Transverse colon (tissue), 4 donors: ENCODE measurements at regions not wholly inside any gene's neighbourhood (a gene's known extent, or its start where the extent isn't known, plus 50 kb on each side); places are given as distances from the start of the nearest gene placed in this dataset.

Experiments used
- DNase-seq: peaks from one replicate; pipeline ENCODE4 v3.0.0-alpha.2; 2019
- H3K27ac ChIP-seq, 4 donors: fragments of 200-600 bp; sonication (generic); 2 replicates each; pipeline ENCODE4 v1.5.1; 2016 to 2018; ENCODE audit warnings: inconsistent platforms in 4 of 4
- H3K27me3 ChIP-seq: fragments of 200-600 bp; sonication (generic); 2 replicates; pipeline ENCODE4 v1.5.1; 2017; ENCODE audit warnings: inconsistent platforms
- H3K36me3 ChIP-seq, 4 donors: fragments of 200-600 bp; sonication (generic); 2 replicates each; pipeline ENCODE4 v1.5.1; 2017 to 2019; ENCODE audit warnings: inconsistent platforms in 4 of 4
- H3K4me1 ChIP-seq, 4 donors: fragments of 200-600 bp; sonication (generic); 2 replicates each; pipeline ENCODE4 v1.5.1; 2017 to 2020; ENCODE audit warnings: inconsistent platforms in 4 of 4
- H3K4me3 ChIP-seq, 4 donors: fragments of 200-600 bp; sonication (generic); 1 replicate in 1 of 4; 2 replicates in 3 of 4; pipeline versions ENCODE4 v1.5.1 to v1.6.1; 2017 to 2019; ENCODE audit warnings: inconsistent platforms in 4 of 4
- H3K9me3 ChIP-seq, 2 donors: fragments of 200-600 bp; sonication (generic); 2 replicates each; pipeline ENCODE4 v1.5.1; 2017 to 2019; ENCODE audit warnings: inconsistent platforms in 2 of 2
- CTCF ChIP-seq, 5 experiments: fragments of 200-600 bp in 3 of 5; fragments of 450-650 bp in 2 of 5; sonication (generic) in 3 of 5; IDR thresholded peaks; 1 replicate in 2 of 5; 2 replicates in 3 of 5; pipeline ENCODE4 v1.5.1; 2016 to 2017; ENCODE audit warnings: antibody characterized with exemption in 5 of 5, inconsistent platforms in 3 of 5, mild to moderate bottlenecking in 2 of 5, moderate library complexity in 1 of 5
- EP300 ChIP-seq: sonication (generic); formaldehyde crosslinking; IDR thresholded peaks from one replicate; pipeline ENCODE4 v1.6.1; 2017; ENCODE audit warnings: antibody characterized with exemption, low read depth
- POLR2A ChIP-seq: fragments of 450-650 bp; IDR thresholded peaks from one replicate; pipeline ENCODE4 v1.6.1; 2016; ENCODE audit warnings: antibody characterized with exemption, mild to moderate bottlenecking, moderate library complexity
- POLR2AphosphoS5 ChIP-seq, 3 donors: sonication (generic); formaldehyde crosslinking; IDR thresholded peaks; one replicate each; pipeline ENCODE4 v1.6.1; 2016; ENCODE audit warnings: antibody characterized with exemption in 3 of 3
- WGBS, 2 donors: methylation state at CpG; one replicate each; pipeline ENCODE4 v1.1.5; 2018; ENCODE audit warnings: low coverage in 1 of 2; 5-methylcytosine and 5-hydroxymethylcytosine counted together
- in situ Hi-C, 4 donors: fragments of 200-750 bp; cut with MboI; loops; one replicate each; pipeline versions ENCODE4 v1.15.0 to v1.15.1; 2017; ENCODE audit warnings: low sequenced_read_pairs in 3 of 4, low pct_ligation_motif_present in 1 of 4, low pct_unique_long_range_greater_than_20kb in 1 of 4
- intact Hi-C: fragments of 100-400 bp; cut with DNase I; formaldehyde crosslinking; loops from one replicate; pipeline ENCODE4 v1.15.1; 2023; ENCODE audit warnings: low total_unique reads

GRCh38 chr7:114787556-114787955 lies 134.3 kb upstream of the MDFIC start:
- in situ Hi-C loops (no loop called here), intact Hi-C loops (no loop called here)
- H3K27ac ChIP-seq: no peak overlapping the region
- WGBS, 2 donors: 100% methylated on average over 1 of the region's 1 CpG; no CpG with 5 or more reads in 1 of the 2 donors
- no peak for DNase-seq
- no peaks in the 10 kb centered on the region for H3K9me3 ChIP-seq
- no peak for TF ChIP-seq POLR2A
- no peak for TF ChIP-seq CTCF (IDR thresholded peaks at IDR 0.05)
- TF ChIP-seq EP300: no peak
- no peak for TF ChIP-seq POLR2AphosphoS5 (IDR thresholded peaks at IDR 0.05)
- H3K4me1 ChIP-seq: no peaks in the 10 kb centered on the region
- H3K36me3 ChIP-seq: no peaks in the 10 kb centered on the region
- H3K4me3 ChIP-seq: no peak overlapping the region
- H3K27me3 ChIP-seq: no peaks in the 10 kb centered on the region

- Histone ChIP-seq H3K4me1 (no peaks in the 10 kb centered on the region), H3K9me3 (no peaks in the 10 kb centered on the region), H3K27ac (no peak overlapping the region), H3K4me3 (no peak overlapping the region), H3K36me3 (no peaks in the 10 kb centered on the region), H3K27me3 (no peaks in the 10 kb centered on the region)
- 88 to 93% methylated on average over 4 of the region's 4 CpGs for WGBS, 2 donors
- TF ChIP-seq POLR2AphosphoS5 (IDR thresholded peaks at IDR 0.05): no peak
- no peak for TF ChIP-seq POLR2A
- TF ChIP-seq CTCF (IDR thresholded peaks at IDR 0.05): no peak
- TF ChIP-seq EP300: no peak
- intact Hi-C loops: no loop called here
- in situ Hi-C loops: no loop called here
- no peak for DNase-seq
These were observed 133.2 kb upstream of the MDFIC start for GRCh38 chr7:114788706-114789105.

- 61 to 73% methylated on average over 2 of the region's 2 CpGs for whole genome bisulfite sequencing, 2 donors
- Histone ChIP-seq H3K4me1 (no peaks in the 10 kb centered on the region), H3K4me3 (no peak overlapping the region), H3K27me3 (no peaks in the 10 kb centered on the region), H3K9me3 (no peaks in the 10 kb centered on the region), H3K36me3 (no peaks in the 10 kb centered on the region), H3K27ac (no peak overlapping the region)
- DNase-seq: no peak
- intact Hi-C loops: no loop called here
- in situ Hi-C loops: no loop called here
- no peak for TF ChIP-seq POLR2AphosphoS5 (IDR thresholded peaks at IDR 0.05)
- no peak for TF ChIP-seq EP300
- TF ChIP-seq CTCF (IDR thresholded peaks at IDR 0.05): no peak
- no peak for TF ChIP-seq POLR2A
These were observed 132.7 kb upstream of the MDFIC start for GRCh38 chr7:114789161-114789560.

- H3K4me1 ChIP-seq: no peaks in the 10 kb centered on the region
- no peak for TF ChIP-seq CTCF (IDR thresholded peaks at IDR 0.05)
- no peak for TF ChIP-seq POLR2AphosphoS5 (IDR thresholded peaks at IDR 0.05)
- TF ChIP-seq POLR2A: no peak
- no peak for TF ChIP-seq EP300
- WGBS, 2 donors: 63 to 100% methylated on average over 1 to 3 of the region's 3 CpGs
- intact Hi-C loops (loop anchor here (5.0 kb wide), 1 partner anchor 492 kb away; no protein-coding TSS in a partner anchor), in situ Hi-C loops (no loop called here)
- H3K27me3 ChIP-seq: no peaks in the 10 kb centered on the region
- no peak for DNase-seq
- H3K4me3 ChIP-seq: no peak overlapping the region
- no peaks in the 10 kb centered on the region for H3K9me3 ChIP-seq
- no peak overlapping the region for H3K27ac ChIP-seq
- no peaks in the 10 kb centered on the region for H3K36me3 ChIP-seq
These were observed 132.0 kb upstream of the MDFIC start for GRCh38 chr7:114789871-114790311.
